Retinal pigment epithelial cell (primary cell): ENCODE measurements at regions not wholly inside any gene's neighbourhood (a gene's known extent, or its start where the extent isn't known, plus 50 kb on each side); places are given as distances from the start of the nearest gene placed in this dataset.
"Not testable (repeated sequence)": the region's sequence is repeated elsewhere in the genome, so short reads cannot be mapped to it uniquely, and the experiment has no call there.

Experiments
- DNase-seq: peaks from one replicate; pipeline ENCODE4 v3.0.0-alpha.2; 2010; ENCODE audit warnings: low read depth
- H3K4me3 ChIP-seq: 2 replicates; pipeline ENCODE4 v1.5.1; 2011; ENCODE audit warnings: mild to moderate bottlenecking, low read length, control low read depth, moderate library complexity
- CTCF ChIP-seq: conservative IDR thresholded peaks from 2 replicates; pipeline ENCODE4 v1.5.1; 2011; ENCODE audit warnings: low read depth, low read length, control low read depth, inconsistent platforms

- TF ChIP-seq CTCF: no peak
- no peak for DNase-seq
- H3K4me3 ChIP-seq: no peak overlapping the region
Measured at GRCh38 chr3:18195836-18196235, 229.3 kb downstream of the SATB1 start.

- no peak for DNase-seq
- TF ChIP-seq CTCF: no peak
- H3K4me3 ChIP-seq: no peak overlapping the region
Measured at GRCh38 chr3:18194431-18194830, 230.7 kb downstream of the SATB1 start.

GRCh38 chr3:18190646-18191045 lies 234.5 kb downstream of the SATB1 start:
- no peak for TF ChIP-seq CTCF

GRCh38 chr3:18189282-18190050 lies 235.7 kb downstream of the SATB1 start:
- DNase-seq: no peak
- H3K4me3 ChIP-seq: no peak overlapping the region
- no peak for TF ChIP-seq CTCF

More at GRCh38 chr3:18190646-18191045, 234.5 kb downstream of the SATB1 start:
- DNase-seq: no peak
- H3K4me3 ChIP-seq: no peak overlapping the region

GRCh38 chr3:18188491-18188890 lies 236.6 kb downstream of the SATB1 start:
- no peak for TF ChIP-seq CTCF
- no peak overlapping the region for H3K4me3 ChIP-seq
- DNase-seq: no peak

GRCh38 chr3:18185624-18186023 lies 239.5 kb downstream of the SATB1 start:
- DNase-seq: no peak
- TF ChIP-seq CTCF: no peak
- no peak overlapping the region for H3K4me3 ChIP-seq

GRCh38 chr3:18182923-18183322 lies 242.2 kb downstream of the SATB1 start:
- H3K4me3 ChIP-seq: not testable (repeated sequence)

More at GRCh38 chr3:18182923-18183322, 242.2 kb downstream of the SATB1 start:
- not testable (repeated sequence) for DNase-seq
